Glutamatergic neuron (in vitro differentiated cells): ENCODE measurements at regions not wholly inside any gene's neighbourhood (a gene's known extent, or its start where the extent isn't known, plus 50 kb on each side); places are given as distances from the start of the nearest gene placed in this dataset.

ENCODE experiments used
- DNase-seq: peaks from one replicate; pipeline ENCODE4 v3.0.0; 2022
- H3K27ac Mint-ChIP-seq: one replicate; pipeline ENCODE4 v1.8.0; 2020; ENCODE audit warnings: mild to moderate bottlenecking, mixed read lengths, inconsistent platforms; ENCODE audit not compliant: unreplicated experiment
- H3K27me3 Mint-ChIP-seq: one replicate; pipeline ENCODE4 v1.8.0; 2020; ENCODE audit warnings: mild to moderate bottlenecking, moderate library complexity, mixed read lengths, inconsistent platforms; ENCODE audit not compliant: unreplicated experiment
- H3K36me3 Mint-ChIP-seq: one replicate; pipeline ENCODE4 v1.8.0; 2020; ENCODE audit warnings: mild to moderate bottlenecking, mixed read lengths, inconsistent platforms; ENCODE audit not compliant: unreplicated experiment
- H3K4me1 Mint-ChIP-seq: one replicate; pipeline ENCODE4 v1.8.0; 2020; ENCODE audit warnings: mild to moderate bottlenecking, low read depth, mixed read lengths, inconsistent platforms; ENCODE audit not compliant: unreplicated experiment
- H3K4me3 Mint-ChIP-seq: one replicate; pipeline ENCODE4 v1.8.0; 2020; ENCODE audit warnings: mild to moderate bottlenecking, mixed read lengths, inconsistent platforms; ENCODE audit not compliant: unreplicated experiment
- H3K9me3 Mint-ChIP-seq: one replicate; pipeline ENCODE4 v1.8.0; 2020; ENCODE audit warnings: mild to moderate bottlenecking, moderate library complexity, mixed read lengths, inconsistent platforms; ENCODE audit not compliant: unreplicated experiment
- TF ChIP-seq, protein P1 (sequence below): fragments of 200-600 bp; sonication (generic); IDR thresholded peaks from one replicate; pipeline ENCODE4 v1.5.0; 2021; ENCODE audit not compliant: partially characterized antibody, unreplicated experiment

GRCh38 chr2:16899958-16900357, 234.3 kb upstream of the CYRIA start:
- Mint-ChIP-seq H3K27ac (no peak overlapping the region), H3K9me3 (no peaks in the 10 kb centered on the region), H3K27me3 (no peaks in the 10 kb centered on the region), H3K4me3 (no peak overlapping the region), H3K36me3 (peaks cover 7% of the 10 kb centered on the region), H3K4me1 (no peaks in the 10 kb centered on the region)
- TF ChIP-seq, protein P1, sequence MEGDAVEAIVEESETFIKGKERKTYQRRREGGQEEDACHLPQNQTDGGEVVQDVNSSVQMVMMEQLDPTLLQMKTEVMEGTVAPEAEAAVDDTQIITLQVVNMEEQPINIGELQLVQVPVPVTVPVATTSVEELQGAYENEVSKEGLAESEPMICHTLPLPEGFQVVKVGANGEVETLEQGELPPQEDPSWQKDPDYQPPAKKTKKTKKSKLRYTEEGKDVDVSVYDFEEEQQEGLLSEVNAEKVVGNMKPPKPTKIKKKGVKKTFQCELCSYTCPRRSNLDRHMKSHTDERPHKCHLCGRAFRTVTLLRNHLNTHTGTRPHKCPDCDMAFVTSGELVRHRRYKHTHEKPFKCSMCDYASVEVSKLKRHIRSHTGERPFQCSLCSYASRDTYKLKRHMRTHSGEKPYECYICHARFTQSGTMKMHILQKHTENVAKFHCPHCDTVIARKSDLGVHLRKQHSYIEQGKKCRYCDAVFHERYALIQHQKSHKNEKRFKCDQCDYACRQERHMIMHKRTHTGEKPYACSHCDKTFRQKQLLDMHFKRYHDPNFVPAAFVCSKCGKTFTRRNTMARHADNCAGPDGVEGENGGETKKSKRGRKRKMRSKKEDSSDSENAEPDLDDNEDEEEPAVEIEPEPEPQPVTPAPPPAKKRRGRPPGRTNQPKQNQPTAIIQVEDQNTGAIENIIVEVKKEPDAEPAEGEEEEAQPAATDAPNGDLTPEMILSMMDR = no peak
- DNase-seq = no peak

GRCh38 chr2:16890081-16890480, 224.4 kb upstream of the CYRIA start:
- no peaks in the 10 kb centered on the region for H3K36me3 Mint-ChIP-seq
- DNase-seq = peak; percentile 22
- H3K27ac Mint-ChIP-seq = no peak overlapping the region

DNA sequence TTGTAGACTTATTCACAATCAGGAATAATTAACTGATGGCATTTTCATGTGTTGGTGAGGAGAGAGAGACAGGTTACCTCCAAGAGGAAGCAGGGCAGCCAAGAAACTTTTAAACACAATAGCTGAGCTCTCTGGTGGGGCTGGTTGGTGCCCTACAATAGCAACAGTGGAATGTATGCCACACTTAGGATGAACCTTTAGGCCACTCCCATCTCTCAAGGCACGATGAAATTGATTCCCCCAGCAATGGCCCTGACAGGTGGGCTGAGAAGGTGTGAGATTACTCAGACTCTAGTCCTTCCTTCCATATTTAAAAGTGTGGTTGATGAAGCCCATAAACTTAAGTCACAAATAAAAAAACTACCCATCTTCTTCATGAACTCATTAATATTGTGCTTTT, 219.4 kb upstream of the CYRIA start:
- no peak overlapping the region for H3K27ac Mint-ChIP-seq
- no peaks in the 10 kb centered on the region for H3K27me3 Mint-ChIP-seq
- no peak overlapping the region for H3K4me3 Mint-ChIP-seq
- DNase-seq = no peak
- no peaks in the 10 kb centered on the region for H3K4me1 Mint-ChIP-seq
- TF ChIP-seq, protein P1 = no peak
- no peaks in the 10 kb centered on the region for H3K36me3 Mint-ChIP-seq
- no peaks in the 10 kb centered on the region for H3K9me3 Mint-ChIP-seq

More at GRCh38 chr2:16890081-16890480, 224.4 kb upstream of the CYRIA start:
- TF ChIP-seq, protein P1 = no peak
- peaks cover 2% of the 10 kb centered on the region for H3K27me3 Mint-ChIP-seq
- no peaks in the 10 kb centered on the region for H3K9me3 Mint-ChIP-seq
- no peaks in the 10 kb centered on the region for H3K4me1 Mint-ChIP-seq
- no peak overlapping the region for H3K4me3 Mint-ChIP-seq

DNA sequence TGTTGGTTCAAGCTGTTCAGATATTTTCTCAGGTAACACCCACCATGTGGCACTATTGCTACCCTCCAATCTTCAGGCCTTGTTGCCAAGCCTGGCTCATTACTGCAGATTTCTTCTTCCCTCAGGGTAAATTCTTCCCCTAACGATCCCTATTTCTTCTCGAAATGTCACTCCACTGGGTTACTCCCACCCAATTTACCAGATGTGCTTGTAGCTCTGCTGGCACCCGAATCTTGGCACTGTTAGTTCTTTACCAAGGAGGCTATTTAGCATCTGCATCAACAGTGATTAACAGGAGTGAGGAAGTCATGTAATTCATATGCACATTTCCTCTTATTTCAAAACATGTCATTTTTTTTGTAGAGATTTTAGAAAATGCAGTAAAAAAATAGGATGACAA, 217.1 kb upstream of the CYRIA start:
- Mint-ChIP-seq H3K4me1 (no peaks in the 10 kb centered on the region), H3K27ac (no peak overlapping the region), H3K36me3 (no peaks in the 10 kb centered on the region), H3K9me3 (no peaks in the 10 kb centered on the region), H3K27me3 (no peaks in the 10 kb centered on the region), H3K4me3 (no peak overlapping the region)
- TF ChIP-seq, protein P1 = no peak
- DNase-seq = no peak

GRCh38 chr2:16881122-16881521, 215.5 kb upstream of the CYRIA start:
- Mint-ChIP-seq H3K27me3 (no peaks in the 10 kb centered on the region), H3K4me3 (no peak overlapping the region), H3K36me3 (no peaks in the 10 kb centered on the region), H3K4me1 (no peaks in the 10 kb centered on the region), H3K9me3 (no peaks in the 10 kb centered on the region), H3K27ac (no peak overlapping the region)
- TF ChIP-seq, protein P1 = no peak
- DNase-seq = no peak
